ENCODE measurements at regions not wholly inside any gene's neighbourhood (a gene's known extent, or its start where the extent isn't known, plus 50 kb on each side); places are given as distances from the start of the nearest gene placed in this dataset.

GRCh38 chr4:110675426-110675825, 52.5 kb upstream of the PITX2 start:
- no peak for DNase-seq (ENCODE audit: low read depth, low spot score)
- H3K4me3 ChIP-seq (ENCODE audit: insufficient read length, low read depth), result no peak overlapping the region
- no peaks in the 10 kb centered on the region for H3K9me3 ChIP-seq (ENCODE audit: insufficient read depth, low read length)
- no peaks in the 10 kb centered on the region for H3K4me1 ChIP-seq (ENCODE audit: insufficient read depth, insufficient read length)
- no peaks in the 10 kb centered on the region for H3K27me3 ChIP-seq (ENCODE audit: insufficient read depth, insufficient read length)
- TF ChIP-seq ZNF274 (IDR thresholded peaks at IDR 0.05; ENCODE audit: low read depth, low read length) (no peak), SUZ12 (IDR thresholded peaks at IDR 0.05; ENCODE audit: extremely low read depth, insufficient read depth, insufficient read length) (no peak), YY1 (IDR thresholded peaks at IDR 0.05; ENCODE audit: insufficient read depth, insufficient read length) (no peak)
- no peaks in the 10 kb centered on the region for H3K36me3 ChIP-seq (ENCODE audit: insufficient read depth, insufficient read length, low read length)
- H3K9ac ChIP-seq (ENCODE audit: insufficient read length, low read depth), result no peak overlapping the region

GRCh38 chr4:110676241-110676640, 53.4 kb upstream of the PITX2 start:
- no peaks in the 10 kb centered on the region for H3K9me3 ChIP-seq (ENCODE audit: insufficient read depth, low read length)
- H3K4me3 ChIP-seq (ENCODE audit: insufficient read length, low read depth), result no peak overlapping the region
- no peaks in the 10 kb centered on the region for H3K27me3 ChIP-seq (ENCODE audit: insufficient read depth, insufficient read length)
- no peaks in the 10 kb centered on the region for H3K36me3 ChIP-seq (ENCODE audit: insufficient read depth, insufficient read length, low read length)
- DNase-seq (ENCODE audit: low read depth, low spot score), result no peak
- no peak overlapping the region for H3K9ac ChIP-seq (ENCODE audit: insufficient read length, low read depth)
- H3K4me1 ChIP-seq (ENCODE audit: insufficient read depth, insufficient read length), result no peaks in the 10 kb centered on the region
- no peak for TF ChIP-seq ZNF274 (IDR thresholded peaks at IDR 0.05; ENCODE audit: low read depth, low read length)

- H3K9me3 ChIP-seq (ENCODE audit: insufficient read depth, low read length), result no peaks in the 10 kb centered on the region
- DNase-seq (ENCODE audit: low read depth, low spot score), result no peak
- no peaks in the 10 kb centered on the region for H3K36me3 ChIP-seq (ENCODE audit: insufficient read depth, insufficient read length, low read length)
- no peaks in the 10 kb centered on the region for H3K4me1 ChIP-seq (ENCODE audit: insufficient read depth, insufficient read length)
- H3K27me3 ChIP-seq (ENCODE audit: insufficient read depth, insufficient read length), result no peaks in the 10 kb centered on the region
- H3K9ac ChIP-seq (ENCODE audit: insufficient read length, low read depth), result no peak overlapping the region
- TF ChIP-seq ZNF274 (IDR thresholded peaks at IDR 0.05; ENCODE audit: low read depth, low read length) (no peak), YY1 (IDR thresholded peaks at IDR 0.05; ENCODE audit: insufficient read depth, insufficient read length) (no peak), SUZ12 (IDR thresholded peaks at IDR 0.05; ENCODE audit: extremely low read depth, insufficient read depth, insufficient read length) (no peak)
- H3K4me3 ChIP-seq (ENCODE audit: insufficient read length, low read depth), result no peak overlapping the region
Measured at GRCh38 chr4:110678517-110679227, 55.8 kb upstream of the PITX2 start.

GRCh38 chr4:110680265-110680664, 57.4 kb upstream of the PITX2 start:
- Histone ChIP-seq H3K27me3 (ENCODE audit: insufficient read depth, insufficient read length) (no peaks in the 10 kb centered on the region), H3K4me1 (ENCODE audit: insufficient read depth, insufficient read length) (no peaks in the 10 kb centered on the region), H3K36me3 (ENCODE audit: insufficient read depth, insufficient read length, low read length) (no peaks in the 10 kb centered on the region), H3K9ac (ENCODE audit: insufficient read length, low read depth) (no peak overlapping the region), H3K9me3 (ENCODE audit: insufficient read depth, low read length) (no peaks in the 10 kb centered on the region), H3K4me3 (ENCODE audit: insufficient read length, low read depth) (no peak overlapping the region)
- TF ChIP-seq YY1 (IDR thresholded peaks at IDR 0.05; ENCODE audit: insufficient read depth, insufficient read length) (no peak), SUZ12 (IDR thresholded peaks at IDR 0.05; ENCODE audit: extremely low read depth, insufficient read depth, insufficient read length) (no peak)
- no peak for DNase-seq (ENCODE audit: low read depth, low spot score)

GRCh38 chr4:110681381-110681780, 58.5 kb upstream of the PITX2 start:
- no peak for DNase-seq (ENCODE audit: low read depth, low spot score)
- no peaks in the 10 kb centered on the region for H3K9me3 ChIP-seq (ENCODE audit: insufficient read depth, low read length)
- TF ChIP-seq YY1 (IDR thresholded peaks at IDR 0.05; ENCODE audit: insufficient read depth, insufficient read length), result no peak
- no peak for TF ChIP-seq ZNF274 (IDR thresholded peaks at IDR 0.05; ENCODE audit: low read depth, low read length)
- no peak for TF ChIP-seq SUZ12 (IDR thresholded peaks at IDR 0.05; ENCODE audit: extremely low read depth, insufficient read depth, insufficient read length)
- no peaks in the 10 kb centered on the region for H3K4me1 ChIP-seq (ENCODE audit: insufficient read depth, insufficient read length)
- no peaks in the 10 kb centered on the region for H3K36me3 ChIP-seq (ENCODE audit: insufficient read depth, insufficient read length, low read length)
- no peak overlapping the region for H3K9ac ChIP-seq (ENCODE audit: insufficient read length, low read depth)
- no peaks in the 10 kb centered on the region for H3K27me3 ChIP-seq (ENCODE audit: insufficient read depth, insufficient read length)
- no peak overlapping the region for H3K4me3 ChIP-seq (ENCODE audit: insufficient read length, low read depth)

- no peaks in the 10 kb centered on the region for H3K9me3 ChIP-seq (ENCODE audit: insufficient read depth, low read length)
- no peak for TF ChIP-seq ZNF274 (IDR thresholded peaks at IDR 0.05; ENCODE audit: low read depth, low read length)
- no peak for TF ChIP-seq YY1 (IDR thresholded peaks at IDR 0.05; ENCODE audit: insufficient read depth, insufficient read length)
- no peak for TF ChIP-seq SUZ12 (IDR thresholded peaks at IDR 0.05; ENCODE audit: extremely low read depth, insufficient read depth, insufficient read length)
- DNase-seq (ENCODE audit: low read depth, low spot score), result no peak
- H3K27me3 ChIP-seq (ENCODE audit: insufficient read depth, insufficient read length), result no peaks in the 10 kb centered on the region
- no peak overlapping the region for H3K9ac ChIP-seq (ENCODE audit: insufficient read length, low read depth)
- no peaks in the 10 kb centered on the region for H3K36me3 ChIP-seq (ENCODE audit: insufficient read depth, insufficient read length, low read length)
- H3K4me1 ChIP-seq (ENCODE audit: insufficient read depth, insufficient read length), result no peaks in the 10 kb centered on the region
- no peak overlapping the region for H3K4me3 ChIP-seq (ENCODE audit: insufficient read length, low read depth)
Measured at GRCh38 chr4:110682311-110682710, 59.4 kb upstream of the PITX2 start.

- no peaks in the 10 kb centered on the region for H3K9me3 ChIP-seq (ENCODE audit: insufficient read depth, low read length)
- H3K4me1 ChIP-seq (ENCODE audit: insufficient read depth, insufficient read length), result no peaks in the 10 kb centered on the region
- no peak overlapping the region for H3K4me3 ChIP-seq (ENCODE audit: insufficient read length, low read depth)
- TF ChIP-seq SUZ12 (IDR thresholded peaks at IDR 0.05; ENCODE audit: extremely low read depth, insufficient read depth, insufficient read length), result no peak
- TF ChIP-seq YY1 (IDR thresholded peaks at IDR 0.05; ENCODE audit: insufficient read depth, insufficient read length), result no peak
- TF ChIP-seq ZNF274 (IDR thresholded peaks at IDR 0.05; ENCODE audit: low read depth, low read length), result no peak
- H3K36me3 ChIP-seq (ENCODE audit: insufficient read depth, insufficient read length, low read length), result no peaks in the 10 kb centered on the region
- no peak for DNase-seq (ENCODE audit: low read depth, low spot score)
- H3K9ac ChIP-seq (ENCODE audit: insufficient read length, low read depth), result no peak overlapping the region
- H3K27me3 ChIP-seq (ENCODE audit: insufficient read depth, insufficient read length), result no peaks in the 10 kb centered on the region
Measured at GRCh38 chr4:110683601-110684000, 60.7 kb upstream of the PITX2 start.

Data from NT2/D1 (cell line).